Activated CD8-positive, alpha-beta memory T cell treated with anti-CD3 and anti-CD28 coated beads for 24 hours (primary cell): ENCODE measurements at regions not wholly inside any gene's neighbourhood (a gene's known extent, or its start where the extent isn't known, plus 50 kb on each side); places are given as distances from the start of the nearest gene placed in this dataset.

Experiments used
- DNase-seq: peaks from one replicate; pipeline ENCODE4 v3.0.0-alpha.2; 2020

DNA sequence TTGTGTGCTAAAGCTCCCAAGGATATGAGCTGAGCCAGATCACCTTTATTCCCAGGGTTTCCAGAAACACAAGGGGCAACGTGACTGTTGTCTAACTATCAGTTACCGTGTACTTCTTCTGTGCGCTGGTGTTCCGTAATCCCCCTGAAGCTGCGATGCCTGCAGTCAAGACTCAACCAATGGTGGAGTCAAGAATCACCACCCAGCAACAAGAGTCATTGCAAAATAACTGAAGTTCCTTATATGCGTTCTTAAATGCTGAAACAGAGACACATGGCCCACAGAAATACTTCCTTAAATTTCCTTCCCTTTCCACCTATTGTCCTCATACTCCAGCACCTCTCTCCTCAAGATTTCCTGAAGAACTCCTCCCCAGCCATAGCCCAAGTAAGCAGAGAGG is 200.2 kb downstream of the KATNAL1 start:
- no peak for DNase-seq

DNA sequence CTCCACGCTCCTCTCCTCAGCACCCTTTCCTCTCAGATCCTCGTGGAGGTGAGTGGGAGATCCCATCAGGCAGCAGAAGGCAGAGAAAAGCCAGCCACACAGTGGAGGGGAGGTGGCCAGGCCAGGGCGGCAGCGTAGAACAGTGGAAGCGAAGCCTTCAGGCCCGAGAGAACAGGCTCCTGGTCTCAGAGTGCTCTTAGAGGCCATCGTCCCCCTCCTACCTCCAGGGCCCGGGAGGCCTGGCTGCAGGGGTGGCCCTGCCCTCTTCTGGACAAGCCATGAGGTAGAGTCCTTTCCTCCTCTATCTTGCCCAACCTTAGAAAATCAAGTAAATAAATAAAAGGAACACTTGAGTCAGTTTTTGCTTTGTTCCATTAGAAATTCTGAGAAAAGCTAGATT is 202.0 kb downstream of the KATNAL1 start:
- no peak for DNase-seq

DNA sequence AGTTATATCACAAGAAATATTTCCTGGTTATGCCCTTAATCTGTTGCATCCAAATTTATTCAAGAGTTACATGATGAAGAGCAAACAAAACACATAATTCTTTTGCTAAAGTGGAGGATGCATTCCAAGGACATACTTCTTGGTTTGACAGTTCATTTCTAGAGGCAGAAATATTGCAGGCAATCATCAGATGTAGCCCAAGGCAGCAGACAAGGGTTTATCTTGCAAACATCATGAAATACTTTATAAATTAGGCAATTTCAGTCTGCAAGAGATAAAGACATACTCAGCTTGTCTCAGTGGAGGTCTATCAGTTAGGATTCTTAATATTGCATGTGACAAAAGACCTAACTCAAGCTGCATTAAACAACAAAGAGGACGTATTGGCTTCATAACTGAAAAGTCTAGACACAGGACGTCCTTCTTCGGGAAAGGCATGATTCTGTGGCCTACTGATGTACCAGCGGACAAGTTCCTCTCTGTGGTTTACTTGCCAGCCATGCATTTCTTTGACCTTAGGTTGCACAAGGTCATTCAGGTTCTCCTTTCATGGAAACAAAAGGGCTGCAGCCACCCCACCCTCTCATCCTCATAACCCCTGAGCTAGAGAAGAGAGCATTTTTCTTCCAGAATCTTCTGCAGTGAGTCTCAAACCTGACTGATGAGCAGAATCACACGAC is 204.1 kb downstream of the KATNAL1 start:
- no peak for DNase-seq

DNA sequence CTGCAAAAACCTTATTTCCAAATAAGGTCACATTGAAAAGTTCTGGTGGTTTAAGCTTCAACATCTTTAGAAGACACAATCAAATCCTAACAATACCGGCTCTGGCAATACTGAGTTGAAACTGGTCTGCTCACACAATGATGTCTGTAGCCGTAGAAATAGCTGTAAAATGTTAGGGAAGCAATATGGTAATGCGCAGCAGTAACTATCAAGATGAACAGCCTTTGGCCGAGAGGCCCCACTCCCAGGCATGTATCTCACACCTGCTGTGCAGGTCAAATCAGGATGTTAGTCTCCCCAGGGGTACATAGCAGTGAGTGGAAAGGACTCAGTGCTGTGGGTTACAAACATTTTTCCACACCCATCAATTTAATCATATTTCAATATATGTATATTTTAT is 207.1 kb downstream of the KATNAL1 start:
- no peak for DNase-seq

DNA sequence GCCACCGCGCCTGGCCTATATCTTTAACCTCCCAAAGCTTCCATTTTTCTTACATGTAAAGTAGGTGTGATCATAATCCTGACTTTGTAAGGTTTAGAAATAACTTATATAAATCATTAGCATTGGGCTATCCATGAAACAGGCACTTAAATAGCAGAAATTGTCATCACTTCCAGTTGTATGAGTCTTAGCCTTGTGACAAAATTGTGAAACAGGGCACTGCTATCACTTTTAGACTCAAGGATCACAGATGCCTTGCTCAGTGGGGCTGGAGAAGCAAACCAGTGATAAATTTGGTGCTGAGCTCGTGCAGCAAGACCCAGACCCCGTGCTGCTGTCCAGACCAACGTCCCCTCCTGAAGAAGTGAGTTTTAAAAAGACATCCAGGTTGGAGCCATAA is 209.7 kb downstream of the KATNAL1 start:
- no peak for DNase-seq

DNA sequence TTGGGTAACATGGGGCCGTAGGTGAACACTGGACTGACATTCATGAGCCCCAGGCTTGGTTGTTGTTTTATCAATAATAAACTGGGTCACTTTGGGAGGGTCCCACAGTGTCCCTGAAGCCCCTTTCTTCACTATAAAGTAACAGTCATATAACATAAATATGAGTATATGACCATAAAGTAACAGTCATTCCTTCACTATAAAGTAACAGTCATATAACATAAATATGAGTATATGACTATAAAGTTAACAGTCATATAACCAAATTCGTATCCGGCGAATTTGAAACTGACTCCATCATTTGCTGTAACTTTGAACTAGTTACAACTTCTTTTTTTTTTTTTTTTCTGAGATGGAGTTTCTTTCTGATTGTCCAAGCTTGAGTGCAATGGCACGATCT is 210.3 kb downstream of the KATNAL1 start:
- no peak for DNase-seq

DNA sequence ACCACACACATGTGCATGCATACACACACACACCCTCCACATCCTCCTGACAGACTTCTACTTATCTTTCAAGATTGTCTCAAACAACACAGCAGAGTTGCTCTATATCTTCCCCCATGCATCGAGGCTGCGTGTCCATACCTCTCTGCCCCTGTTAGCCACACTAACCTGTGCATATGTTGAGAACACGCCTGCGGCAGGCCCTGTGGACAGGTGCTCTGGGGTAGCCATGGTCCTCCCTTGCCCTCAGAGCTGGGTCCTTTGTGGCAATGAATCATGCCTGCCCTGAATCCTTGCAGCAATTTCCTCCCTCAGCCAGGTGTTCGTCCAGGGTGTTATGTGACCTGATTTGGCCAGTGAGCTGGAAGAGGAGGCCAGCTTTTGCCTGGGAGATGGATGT is 213.3 kb downstream of the KATNAL1 start:
- DNase-seq: no peak

DNA sequence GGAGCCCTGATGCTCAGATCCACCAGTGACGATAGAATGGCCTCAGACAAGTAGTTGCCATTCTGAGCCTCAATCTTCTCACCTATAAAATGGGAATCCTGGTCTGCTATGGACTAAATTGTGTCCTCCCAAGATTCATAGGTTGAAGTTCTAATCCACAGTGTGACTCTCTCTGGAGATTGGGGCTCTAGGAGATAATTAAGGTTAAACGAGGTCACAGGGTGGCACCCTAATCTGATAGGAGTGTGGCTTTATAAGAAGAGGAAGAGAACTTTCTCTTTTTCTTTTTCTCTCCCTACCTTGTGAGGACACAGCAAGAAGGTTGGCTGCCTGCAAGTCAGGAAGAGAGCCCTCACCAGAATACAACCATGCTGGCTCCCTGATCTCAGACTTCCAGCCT is 214.1 kb downstream of the KATNAL1 start:
- DNase-seq: no peak

DNA sequence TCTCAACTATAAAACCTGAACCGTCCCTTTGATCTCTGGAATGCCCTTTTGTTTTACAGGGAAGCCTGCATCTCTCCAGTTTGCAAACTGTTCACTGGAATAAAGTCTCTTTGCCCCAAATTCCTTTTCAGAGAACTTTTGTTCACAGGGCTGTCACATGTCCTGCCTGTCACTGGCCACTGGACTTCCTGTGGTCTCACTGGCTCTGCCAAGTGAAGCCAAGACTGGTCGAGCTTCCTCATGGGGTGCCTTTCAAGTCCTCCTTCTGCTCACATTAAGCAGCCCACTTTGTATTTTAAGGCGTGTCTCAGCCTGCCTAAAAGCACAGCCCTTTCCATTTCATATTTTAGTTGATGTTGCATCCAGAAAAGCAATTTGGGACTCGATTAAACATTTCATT is 215.7 kb downstream of the KATNAL1 start:
- no peak for DNase-seq

DNA sequence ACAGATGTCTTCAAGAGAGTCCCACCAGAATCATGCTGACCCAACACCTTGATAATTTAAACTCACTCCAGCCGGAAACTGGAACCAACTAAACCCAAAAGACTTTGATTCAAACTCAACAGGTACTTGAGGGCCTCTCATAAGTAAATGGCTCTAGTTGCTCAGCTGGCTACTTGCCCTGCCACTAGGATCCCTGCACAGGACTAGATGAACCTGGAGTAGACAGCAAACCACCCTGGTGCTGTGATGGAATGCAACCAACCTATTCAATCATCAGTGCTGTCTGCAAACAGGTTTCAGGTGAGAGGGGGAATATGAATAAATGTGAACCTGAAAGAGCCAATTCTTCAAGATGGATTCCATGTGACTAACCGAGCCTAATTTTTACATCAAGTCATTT is 216.3 kb downstream of the KATNAL1 start:
- no peak for DNase-seq

DNA sequence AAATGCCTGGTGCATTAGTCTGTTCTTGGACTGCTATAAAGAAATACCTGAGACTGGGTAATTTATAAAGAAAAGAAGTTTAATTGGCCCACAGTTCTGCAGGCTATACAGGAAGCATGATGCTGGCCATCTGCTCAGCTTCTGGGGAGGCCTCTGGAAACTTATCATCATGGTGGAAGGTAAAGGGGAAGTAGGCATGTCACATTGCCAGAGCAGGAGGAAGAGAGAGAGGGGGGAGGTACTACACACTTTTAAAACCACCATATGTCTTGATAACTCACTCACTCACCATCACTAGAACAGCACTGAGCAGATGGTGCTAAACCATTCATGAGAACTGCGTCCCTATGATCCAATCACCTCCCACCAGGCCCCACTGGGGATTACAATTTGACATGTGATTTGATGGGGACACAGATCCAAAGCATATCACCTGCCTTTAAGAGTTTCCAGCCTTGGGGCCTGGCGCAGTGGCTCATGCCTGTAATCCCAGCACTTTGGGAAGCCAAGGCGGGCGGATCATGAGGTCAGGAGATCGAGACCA is 219.0 kb downstream of the KATNAL1 start:
- DNase-seq: no peak

DNA sequence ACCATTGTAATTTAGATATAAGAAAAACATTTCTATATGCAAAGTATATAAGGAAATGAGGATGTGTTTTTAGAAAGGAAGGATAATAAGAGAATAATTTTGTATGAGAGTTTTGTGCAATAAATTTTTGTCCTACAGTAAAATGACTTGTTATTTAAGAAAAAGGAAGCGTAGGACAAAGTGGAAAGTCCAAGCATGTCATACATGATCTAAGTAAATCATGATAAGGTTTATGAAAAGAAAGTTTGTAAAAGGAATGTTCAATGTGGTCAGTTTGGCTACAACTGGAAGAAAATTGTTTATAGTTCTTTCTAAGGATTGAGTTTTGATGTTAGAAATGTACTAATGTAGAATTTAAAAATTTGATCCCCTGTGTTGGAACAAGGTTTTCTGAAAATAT is 222.3 kb downstream of the KATNAL1 start:
- no peak for DNase-seq

DNA sequence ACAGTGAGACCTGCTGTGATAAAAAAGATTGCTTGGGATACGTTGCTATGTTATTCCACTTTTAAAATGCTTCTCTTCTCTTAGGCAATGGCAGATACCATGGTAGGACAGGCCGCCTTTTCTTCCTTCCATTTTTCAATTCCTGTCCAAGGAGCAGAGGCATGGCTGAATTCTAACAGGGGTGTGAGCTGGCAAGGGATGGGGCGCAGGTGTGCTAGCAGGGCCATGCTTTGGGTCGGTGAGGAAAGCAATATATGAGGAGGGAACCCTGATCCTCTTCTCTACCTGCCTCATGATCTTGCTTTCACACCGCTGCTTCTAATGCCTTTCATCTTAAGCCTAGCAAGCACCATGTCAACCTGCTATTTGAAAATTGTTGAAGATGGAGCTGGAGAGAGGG is 225.0 kb downstream of the KATNAL1 start:
- no peak for DNase-seq

DNA sequence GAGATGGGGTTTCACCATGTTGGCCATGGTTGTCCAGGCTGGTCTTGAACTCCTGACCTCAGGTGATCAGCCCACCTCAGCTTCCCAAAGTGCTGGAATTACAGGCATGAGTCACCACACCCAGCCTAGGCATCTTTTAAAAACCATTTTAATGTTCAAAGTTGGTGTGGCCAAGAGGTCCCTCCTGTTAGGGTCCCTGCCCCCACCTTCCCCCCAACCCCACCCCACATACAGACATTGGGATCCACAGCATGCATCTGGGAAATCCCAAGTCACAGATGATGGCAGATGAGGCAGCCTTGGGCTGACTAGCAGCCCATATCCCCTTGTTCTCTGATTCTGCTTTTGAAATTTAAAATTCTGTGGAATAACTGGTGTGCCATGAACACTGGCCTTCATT is 226.0 kb downstream of the KATNAL1 start:
- DNase-seq: no peak

DNA sequence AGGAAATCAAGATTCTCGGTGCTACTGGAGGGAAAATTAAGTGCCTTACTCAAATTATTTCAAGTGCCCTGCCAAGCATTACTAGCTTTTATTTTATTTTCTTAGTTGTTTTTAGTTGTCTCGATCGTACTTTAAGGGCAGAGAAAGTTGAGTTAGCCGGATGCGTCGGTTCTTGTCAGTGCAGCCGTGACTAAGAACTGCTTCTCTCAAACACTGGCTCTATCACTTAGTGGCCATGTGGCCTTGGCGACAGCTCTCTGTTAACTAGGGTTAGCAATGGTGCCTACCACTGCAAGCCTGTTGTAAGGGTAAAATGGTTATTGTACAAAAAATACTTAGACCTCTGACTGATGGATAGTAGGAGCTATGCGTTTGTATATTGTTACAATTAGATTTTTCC is 227.8 kb downstream of the KATNAL1 start:
- DNase-seq: no peak

DNA sequence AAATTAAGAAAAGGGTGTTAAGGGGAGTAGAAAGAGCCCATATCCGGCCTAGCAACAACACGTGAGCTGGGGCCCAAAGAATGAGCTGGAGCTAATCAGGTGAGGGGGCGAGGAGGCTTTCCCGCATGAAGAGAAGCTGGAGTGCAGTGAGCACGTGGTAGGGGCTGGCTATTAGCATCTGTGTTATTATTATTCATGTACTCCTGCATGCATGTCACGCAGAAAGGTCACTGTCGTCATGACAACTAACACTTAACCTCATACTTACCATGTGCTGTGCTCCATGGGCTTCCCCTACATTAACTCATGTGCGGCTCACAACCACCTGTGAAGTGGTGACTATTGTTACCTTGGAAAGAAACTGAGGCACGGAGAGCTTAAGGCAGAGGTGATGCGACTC is 227.6 kb upstream of the UBL3 start:
- no peak for DNase-seq

DNA sequence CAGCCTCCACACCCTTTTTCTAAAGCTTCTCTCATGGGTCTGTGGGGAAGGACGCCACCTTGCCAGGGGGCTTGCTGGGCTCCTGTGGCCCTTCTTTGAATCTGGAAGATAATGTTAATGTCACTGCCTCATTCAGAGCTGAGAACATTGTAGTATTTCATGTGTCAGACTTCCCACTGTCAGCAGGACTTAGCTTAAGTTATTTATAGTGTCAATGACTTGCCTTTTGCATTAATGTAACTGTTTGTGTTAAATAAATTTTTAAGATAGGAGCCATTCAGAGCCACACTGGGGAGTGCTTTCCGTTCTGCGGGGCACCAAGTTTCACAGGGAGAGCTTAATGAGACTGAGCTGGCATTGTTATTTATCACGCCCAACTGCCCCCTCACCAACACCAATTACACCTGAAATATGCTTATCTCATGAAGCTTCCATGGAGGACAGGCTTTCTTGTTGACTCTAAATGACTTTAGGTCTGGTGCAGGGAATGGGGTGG is 226.9 kb upstream of the UBL3 start:
- DNase-seq: no peak

DNA sequence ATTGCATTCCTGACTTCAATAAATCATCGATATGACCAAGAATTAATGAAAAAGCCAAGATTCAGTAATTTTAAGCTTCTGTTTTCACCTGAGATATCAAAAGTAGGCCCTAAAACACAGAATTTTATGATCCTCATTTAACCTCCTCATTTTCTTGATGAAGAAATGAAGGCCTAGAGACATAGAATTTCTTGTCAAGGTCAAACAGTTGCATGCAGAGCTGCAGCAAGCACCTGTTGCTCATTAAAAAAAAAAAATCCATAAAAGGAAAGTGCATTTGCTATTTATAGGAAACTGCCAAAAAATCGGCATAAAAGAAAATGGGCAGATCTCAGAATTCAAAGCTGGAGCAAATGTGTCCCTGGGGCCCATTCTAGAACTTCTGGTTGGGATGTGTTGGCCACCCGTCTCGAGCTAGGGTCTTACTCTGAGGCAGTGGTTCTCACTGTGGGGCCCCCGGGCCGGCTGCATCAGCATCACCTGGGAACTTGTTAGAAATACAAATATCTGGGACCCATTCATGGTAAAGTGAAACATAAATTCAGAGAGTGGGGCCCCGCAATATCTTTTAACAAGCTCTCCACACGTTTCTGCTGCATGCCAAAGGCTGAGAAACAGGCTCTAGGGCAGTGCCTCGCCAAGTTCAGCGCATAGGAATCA is 224.7 kb upstream of the UBL3 start:
- no peak for DNase-seq

DNA sequence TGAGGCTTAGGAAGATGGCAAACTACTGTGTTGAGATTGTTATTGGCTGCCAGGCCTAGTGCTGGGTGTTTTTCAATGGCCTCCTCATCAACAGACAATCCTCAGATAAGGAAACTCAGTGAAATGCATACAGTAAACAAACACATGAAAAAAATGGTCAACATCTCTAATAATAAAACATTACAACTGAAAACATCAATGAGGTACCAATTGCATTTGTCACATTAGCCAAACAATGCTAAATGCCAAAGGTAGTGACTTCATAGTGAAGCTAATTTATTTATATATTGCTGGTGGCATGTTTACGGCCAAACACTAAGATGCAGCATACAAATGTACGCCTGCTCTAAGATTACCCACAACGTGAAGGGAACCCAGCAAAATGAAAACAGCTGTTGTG is 224.0 kb upstream of the UBL3 start:
- DNase-seq: no peak

DNA sequence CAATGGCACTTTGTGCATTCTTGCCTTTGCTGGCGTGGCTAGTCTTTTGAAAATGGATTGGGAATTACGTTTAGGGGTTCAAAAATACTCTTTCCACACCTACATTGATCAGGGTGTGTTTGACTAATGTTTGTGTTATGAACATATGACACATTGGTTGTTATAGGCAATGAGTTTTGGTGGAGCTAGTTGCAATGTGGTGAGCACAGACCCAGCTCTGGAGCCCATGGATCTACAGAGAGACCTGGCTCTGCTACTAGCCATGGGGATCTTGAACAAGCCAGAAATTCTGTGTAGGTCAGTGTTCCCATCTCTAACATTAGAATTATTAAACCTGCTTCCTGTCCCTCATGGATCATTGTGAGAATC is 222.4 kb upstream of the UBL3 start:
- DNase-seq: no peak

DNA sequence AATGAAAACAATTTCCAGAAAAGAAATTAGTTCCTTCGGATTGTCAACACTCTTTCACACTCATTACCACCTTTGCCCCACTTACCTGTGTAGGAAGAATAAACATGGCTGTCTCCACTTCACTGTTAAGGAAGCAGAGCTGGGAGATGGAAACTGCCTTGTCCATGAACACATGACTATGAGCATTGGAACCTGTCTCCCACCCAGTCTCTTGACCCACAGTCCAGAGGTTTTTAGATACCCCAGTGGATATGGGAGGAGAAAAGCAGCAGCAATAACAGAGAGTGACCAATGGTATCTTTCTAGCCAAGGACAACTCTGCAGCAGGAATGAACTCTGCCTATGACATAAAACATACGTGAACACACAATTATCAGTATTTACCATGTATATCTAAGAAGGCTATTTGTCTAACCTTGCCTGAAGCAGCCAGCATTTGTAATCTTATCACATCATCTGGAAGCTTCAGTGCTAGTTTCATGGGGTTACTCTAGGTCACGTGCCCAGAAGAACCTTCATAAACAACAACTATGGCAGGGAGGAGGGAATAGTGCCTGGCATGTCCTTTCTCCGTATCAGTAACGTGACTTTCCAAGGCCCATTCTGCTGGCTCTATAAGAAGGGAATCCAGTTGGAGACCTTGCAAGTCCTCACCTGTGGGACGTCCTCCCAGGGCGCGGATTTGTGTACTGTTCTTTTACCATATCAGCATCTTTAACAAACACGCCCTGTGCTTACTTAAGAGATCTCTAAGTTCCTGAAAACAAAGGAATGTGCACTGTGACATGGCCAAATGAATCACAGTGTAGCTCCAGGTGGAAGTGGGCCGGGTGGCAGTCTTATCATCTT is 221.8 kb upstream of the UBL3 start:
- DNase-seq: no peak

DNA sequence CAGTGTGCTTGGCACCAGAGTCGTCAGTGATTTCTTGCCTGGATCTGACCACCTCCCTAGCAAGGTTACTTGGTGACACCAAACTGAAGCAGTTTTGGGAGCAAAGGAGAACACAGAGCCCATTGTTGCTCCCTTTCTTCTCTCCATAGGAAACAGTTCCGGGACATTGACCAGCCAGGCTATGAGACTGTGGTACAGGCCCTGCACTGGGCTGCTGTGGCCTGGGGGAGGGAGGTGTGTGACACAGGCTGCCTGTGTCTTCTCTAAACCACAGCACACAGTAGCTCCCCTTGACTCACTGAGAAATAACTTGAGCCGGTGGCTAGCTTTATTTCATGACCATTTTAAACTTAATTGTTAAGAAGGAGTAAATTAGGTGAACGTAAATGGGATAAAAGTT is 214.8 kb upstream of the UBL3 start:
- DNase-seq: no peak

DNA sequence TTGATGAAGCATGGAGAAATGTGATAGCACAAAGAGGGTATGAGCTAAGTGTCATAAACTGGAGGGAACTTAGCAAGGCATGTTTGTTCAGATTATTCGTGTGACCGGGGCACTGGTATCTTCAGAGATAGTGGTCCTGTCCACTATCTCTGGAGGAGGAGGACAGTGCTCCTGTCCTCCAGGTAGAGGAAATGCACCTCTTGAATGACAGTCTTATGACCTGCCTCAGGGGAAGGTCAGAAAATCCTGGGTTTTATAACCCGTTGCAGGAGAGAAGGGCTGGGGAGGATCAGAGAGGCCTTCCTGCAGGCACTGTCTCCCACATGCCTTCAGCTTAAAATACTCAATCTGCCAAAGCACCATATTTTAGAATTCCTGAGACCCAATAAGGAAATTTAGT is 213.5 kb upstream of the UBL3 start:
- no peak for DNase-seq

DNA sequence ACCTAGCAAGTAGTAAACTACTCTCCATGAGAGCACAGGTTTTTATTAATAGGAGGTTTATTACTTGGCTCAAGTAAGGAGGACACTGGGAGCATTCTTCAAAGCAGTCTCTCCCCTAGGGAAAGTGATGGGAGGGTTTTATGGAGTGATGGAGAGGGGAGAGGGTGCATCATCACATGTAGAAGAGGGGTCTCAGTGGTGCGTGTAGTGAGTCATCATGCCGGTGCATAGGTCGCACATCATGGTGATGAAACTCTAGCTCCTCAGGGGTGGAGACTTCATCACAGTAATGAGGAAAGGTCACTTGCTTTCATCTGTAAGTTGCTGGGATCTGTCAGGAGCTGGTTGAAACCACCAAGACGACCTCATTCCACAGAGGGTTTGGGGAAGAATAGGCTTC is 210.8 kb upstream of the UBL3 start:
- DNase-seq: no peak
